ENCODE measurements at regions not wholly inside any gene's neighbourhood (a gene's known extent, or its start where the extent isn't known, plus 50 kb on each side); places are given as distances from the start of the nearest gene placed in this dataset.

DNA sequence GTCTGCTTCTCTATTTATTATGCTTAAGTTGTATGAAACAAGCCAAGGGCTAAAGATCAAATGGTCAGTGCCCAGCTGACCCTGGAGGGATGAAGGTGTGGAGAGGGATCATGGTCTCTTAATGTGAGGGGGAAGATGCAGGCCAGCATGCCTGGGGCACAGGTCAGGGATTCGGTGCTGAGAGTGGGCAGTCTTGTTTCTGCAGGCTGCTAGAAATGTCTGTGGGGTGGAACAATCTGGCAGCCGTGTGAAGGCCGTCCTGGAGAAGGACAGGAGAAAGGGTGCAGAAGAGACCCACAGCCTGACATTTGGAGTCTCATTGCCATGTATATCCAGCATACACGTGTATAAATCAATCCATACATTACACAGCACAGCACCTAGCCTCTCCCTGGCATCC is 258.3 kb upstream of the MOCS1 start:
- no peak for DNase-seq

DNA sequence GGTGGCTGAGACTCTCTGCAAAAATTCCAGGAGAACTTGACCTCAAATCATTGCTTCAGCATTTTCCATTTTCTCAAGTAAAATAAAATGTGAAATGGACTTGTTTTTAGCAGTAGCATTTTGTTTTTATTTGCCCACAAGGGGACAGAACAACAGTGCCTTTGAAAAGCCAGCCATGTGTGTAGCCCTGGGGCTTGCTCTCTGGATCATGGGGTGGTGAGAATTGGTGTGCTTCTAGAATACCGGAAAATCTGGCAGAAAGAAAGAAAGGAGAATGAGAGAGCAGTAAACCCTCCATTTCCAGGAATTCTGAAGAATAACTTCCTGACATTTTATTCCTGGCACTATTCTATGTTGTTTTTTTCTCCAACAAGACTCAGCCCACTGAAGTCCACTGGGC is 254.7 kb upstream of the MOCS1 start:
- DNase-seq: no peak

DNA sequence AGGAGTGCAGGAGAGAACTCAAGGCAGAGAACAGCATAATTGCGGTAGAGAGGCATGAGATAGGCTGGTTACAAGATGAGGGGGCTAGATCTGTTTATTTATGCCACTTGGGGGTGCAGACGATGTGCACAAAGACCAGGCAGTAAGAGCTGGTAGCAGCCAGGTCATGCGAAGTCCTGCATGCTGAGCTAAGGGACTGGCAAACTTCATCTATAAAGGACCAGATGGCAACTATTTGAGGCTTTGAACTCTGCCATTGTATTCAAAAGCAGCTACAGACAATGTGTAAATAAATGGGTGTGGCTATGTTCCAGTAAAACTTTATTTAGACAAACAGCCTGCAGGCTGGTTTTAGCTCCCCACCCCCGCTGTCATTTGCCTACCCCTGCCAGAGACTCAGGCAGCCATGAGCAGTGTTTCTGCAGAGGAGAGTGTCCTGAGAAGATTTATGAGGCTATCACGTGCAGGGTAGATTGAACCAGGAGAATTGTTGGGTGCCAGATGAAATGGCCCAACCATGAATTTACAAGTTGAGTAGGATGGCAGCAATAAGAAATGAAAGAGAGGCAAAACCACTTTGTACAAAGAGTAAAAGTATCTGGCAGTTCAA is 253.4 kb upstream of the MOCS1 start:
- DNase-seq: no peak

DNA sequence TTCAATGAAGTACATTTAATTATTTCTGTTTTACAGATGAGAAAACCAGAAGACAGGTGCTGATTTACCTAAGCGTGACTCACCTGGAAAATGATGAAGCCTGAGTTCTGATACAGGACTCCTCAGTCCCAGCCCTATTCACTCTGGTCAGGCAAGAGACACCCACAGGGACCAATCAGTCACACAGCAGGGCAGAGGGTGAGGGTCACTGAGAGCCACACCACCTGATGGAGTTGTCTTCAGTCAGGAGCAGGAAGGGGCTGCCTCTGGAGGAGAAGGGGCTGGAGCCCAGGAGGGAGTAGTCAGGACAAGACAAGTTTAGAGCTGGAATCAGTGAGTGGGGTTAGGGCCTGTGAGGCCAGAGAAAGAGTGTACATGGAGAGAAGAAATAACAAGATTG is 251.2 kb upstream of the MOCS1 start:
- DNase-seq: no peak

DNA sequence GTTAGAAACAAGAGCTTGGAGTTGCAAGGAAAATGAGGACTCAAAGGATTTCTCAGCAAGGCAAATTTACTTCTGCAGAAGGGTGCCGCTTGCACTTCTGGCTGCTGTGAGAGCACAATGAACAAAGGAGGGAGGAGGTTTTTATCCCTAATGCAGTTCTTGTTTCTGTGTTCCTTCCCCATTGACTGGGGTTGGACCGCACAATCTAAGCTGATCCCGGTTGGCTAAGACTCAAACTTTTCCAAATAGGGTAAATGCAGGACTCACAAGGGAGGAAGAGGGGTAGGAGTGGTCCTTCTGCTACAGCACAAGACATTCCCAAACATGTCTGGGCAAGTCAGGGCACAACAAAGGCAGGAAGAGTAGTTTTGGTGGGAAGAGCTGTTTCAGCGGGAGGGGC is 249.6 kb upstream of the MOCS1 start:
- no peak for DNase-seq

DNA sequence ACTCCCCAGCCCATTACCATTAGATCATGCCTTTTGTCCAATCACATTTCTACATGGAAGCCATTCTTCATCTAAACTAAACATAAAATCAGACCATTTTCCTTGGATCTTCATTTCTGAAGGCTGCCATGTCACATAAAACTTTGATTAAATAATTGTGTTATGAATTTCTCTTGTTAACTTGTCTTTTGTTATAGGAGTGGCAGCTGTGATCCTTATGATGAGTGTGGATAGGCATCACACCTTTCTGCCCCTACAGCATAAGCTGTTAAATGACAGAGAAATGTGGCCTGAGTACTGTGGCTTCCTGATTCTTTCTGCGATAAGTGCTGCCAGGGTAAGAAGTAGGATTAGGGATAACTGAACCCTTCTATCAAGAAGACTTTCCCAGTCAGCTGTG is 247.1 kb upstream of the MOCS1 start:
- DNase-seq: no peak

DNA sequence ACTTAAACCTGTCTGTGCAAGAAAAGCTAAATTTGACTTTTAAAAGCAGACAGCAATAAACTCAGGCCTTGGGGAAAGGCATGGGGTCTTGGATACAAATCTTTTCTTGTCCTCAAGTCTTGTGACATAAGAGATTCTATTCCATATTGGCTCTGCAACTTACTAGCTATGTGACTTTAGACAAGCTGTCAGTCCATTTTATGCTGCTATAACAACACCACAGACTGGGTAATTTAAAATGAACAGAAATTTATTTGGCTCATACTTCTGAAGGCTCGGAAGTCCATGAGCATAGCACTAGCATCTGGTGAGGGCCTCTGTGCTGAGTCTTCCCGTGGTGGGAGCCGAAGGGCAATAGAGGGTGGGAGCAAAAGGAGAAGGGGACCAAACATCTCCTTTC is 246.0 kb upstream of the MOCS1 start:
- DNase-seq: no peak

DNA sequence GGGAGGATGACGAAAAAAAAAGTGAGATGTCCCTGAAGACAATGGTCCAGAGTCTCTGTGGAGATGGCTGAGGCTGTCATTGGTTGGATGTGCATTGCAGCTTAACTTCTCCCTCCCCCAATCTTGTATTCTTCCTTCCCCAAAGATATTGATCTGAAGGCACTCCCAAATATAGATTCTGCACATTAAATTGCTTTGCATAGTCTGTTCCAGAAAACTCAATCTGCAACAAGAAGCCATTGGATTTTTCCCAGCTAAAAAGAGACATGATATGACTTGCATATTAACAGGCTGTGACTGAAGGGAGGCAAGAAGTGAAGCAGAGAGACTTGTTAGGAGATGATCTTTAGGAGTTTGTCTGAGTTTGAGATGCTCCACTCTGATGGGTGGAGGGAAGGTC is 245.2 kb upstream of the MOCS1 start:
- no peak for DNase-seq

DNA sequence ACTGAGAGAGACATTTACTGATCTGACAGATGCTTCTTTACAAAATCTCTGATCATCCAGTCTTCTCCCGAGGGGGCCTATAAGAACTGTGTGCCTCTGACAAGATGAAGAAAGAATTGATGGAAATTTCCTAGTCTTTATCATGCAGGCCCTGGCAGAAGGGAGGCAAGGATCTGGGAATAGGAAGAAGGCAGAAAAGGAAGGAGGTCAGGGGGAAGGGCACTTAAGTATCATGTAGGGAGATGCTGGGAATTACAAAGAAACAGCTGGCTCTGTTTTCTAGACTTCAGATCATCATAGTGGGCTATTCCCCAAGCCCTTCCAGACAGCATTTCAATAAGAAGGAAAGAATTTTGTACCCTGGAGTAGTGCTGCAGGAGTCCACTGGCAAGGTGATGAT is 243.3 kb upstream of the MOCS1 start:
- no peak for DNase-seq

DNA sequence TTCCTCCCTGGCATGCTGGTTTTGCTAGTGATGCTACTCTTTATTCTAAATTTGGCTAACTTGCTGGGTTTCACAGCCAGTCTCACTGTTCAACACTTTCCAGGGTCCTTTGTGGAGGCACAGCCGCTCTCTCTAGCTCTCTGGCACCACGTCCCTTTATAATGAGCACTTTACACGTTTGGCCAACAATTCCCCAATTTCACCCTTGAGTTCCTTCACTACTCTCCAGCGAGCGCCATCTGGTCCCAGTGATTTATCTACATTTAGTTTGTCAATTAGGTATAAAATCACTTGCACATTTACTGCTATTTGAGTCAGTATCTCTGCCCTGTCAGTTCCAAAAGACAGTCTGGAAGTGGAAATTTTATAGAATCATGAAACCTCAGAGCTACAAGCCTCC is 241.9 kb upstream of the MOCS1 start:
- no peak for DNase-seq

DNA sequence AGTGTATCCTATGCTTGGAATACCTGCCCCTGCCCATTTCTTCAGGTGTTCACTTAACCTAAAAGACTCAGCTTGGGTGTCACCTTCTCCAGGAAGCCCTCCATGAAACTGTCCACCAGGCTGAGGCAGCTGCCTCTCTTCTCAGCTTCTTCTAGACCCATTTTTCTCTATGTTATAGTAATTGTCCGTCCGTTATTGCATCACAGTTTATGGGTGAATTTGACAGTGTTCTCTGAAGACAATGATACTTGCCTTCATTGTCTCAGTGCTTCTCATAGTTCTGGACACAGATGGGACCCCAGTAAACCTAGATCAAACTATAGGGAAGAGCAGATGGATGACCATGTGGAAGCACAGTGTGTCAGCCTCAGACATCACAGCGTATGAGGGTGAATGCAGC is 238.0 kb upstream of the MOCS1 start:
- DNase-seq: no peak

DNA sequence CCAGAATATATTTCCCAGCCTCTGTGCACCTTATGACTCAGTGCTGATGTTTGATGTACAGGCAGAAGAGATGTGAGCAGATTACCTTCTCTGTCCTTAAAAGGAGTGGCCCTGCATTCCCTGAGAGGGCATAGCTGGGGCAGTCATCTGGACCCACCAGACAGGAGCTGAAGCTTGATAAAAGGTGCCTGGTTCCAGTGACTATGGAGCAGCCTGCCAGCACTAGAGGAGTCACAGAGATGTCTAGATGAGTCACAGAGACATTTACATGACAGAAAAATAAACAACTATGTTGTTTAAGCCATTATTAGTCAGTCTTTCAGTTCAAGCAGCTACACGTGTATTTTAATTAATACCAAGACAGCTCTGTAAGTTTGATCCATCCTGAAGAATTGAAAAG is 237.1 kb upstream of the MOCS1 start:
- DNase-seq: peak; percentile 10

DNA sequence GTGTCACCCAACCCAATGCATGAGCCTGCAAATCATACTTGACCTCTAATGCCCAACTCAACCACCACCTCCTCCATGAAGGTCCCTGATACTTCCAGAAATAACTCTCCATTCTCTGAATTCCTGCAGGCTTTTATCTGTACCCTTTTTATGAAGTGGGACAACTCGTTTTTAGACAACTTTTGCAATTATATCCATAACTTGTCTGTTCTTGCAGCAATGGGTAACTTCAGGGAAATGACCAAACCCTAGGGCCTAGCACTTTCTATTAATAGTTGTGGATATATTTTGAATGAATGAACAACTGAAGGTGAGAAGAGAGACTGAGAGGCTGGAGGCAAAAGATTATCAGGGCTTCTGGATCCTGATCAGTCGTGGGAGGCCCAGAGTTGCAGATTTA is 236.6 kb upstream of the MOCS1 start:
- DNase-seq: no peak

DNA sequence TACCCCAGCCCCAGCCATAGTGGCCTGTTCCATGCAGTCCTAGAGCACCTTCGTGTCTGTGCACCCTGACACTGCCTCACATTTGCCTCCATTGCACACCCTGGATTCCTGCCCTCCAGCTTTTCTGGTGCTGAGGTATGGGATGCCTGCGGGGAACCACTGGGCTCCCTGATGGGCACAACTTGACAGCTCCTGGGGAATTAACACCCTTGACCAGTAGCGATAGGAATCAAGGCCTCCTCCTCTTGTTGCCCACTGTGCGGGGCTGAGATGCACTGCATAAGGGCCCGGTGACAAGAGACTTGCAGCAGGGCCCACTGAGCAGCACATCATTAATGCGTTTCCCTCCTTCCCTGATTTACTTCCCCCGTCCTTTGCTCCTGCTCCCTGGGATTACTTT is 235.6 kb upstream of the MOCS1 start:
- no peak for DNase-seq

DNA sequence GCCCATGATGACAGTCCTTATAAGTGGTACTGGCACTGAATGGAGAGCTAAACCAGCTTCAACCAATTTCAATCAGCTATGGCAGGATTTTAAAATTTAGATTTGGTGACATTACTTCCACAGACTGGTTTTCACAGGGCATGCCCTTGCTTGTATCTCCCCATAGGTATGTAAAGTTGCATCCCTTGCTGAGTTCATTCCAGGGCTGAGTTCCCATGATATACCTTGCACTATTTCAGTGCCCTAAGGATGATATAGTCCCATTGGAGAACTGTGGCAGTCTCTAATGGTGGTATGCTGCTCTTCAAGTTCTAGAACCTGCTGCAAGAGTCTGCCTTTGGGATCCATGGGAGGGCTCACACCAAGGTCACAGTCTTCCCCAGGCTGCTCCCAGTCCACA is 232.7 kb upstream of the MOCS1 start:
- no peak for DNase-seq

DNA sequence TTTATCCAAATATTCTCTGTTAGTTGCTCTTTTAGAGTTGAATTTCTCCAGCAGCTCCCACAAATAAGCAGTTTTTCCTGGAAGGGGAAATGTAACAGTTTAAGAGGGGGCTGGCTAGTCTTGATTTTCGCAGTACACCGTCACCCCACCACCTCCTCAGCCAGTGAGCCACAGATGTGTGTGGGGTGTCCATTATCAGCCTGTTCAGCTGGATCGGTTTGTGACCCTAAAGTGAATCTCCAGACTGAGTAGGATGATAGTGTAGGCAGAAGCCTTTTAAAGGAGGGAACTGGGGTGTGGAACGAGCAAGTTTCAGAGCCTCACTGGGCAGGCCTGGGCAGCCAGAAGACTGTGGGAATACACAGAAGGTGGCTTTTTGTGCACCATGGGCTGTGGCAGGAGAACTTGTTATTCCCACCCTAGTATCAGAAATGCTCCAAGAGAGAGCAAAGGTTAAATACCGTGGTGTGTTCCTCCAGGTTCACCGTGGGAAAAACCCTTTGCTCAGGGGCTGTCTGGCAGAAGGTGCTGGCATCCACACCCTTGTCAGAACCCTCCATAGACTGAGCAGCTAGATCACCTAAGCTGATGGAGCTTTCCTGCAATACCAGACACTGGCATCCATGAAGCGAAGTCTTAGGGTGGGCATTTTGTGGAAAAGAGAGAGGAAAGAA is 230.9 kb upstream of the MOCS1 start:
- DNase-seq: no peak

DNA sequence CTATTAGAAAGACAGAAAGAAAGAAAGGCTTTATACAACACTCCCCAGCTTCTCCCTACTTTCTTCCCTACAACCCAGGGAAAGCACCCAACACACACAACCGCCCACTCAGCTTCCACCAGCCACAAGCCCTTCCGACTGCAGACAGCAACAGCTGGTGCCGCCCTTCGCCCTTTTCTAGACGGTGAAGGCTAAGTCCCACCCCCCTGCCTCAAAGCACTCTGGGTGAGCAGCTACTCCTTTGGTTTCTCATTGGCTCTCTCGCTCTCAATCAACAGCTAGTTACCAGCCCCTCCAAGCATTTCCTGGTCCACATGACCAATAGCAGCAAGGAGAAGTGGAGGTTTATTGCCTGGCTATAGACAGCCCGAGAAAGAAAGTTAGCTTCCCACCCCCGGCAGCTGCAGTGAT is 230.1 kb upstream of the MOCS1 start:
- no peak for DNase-seq

DNA sequence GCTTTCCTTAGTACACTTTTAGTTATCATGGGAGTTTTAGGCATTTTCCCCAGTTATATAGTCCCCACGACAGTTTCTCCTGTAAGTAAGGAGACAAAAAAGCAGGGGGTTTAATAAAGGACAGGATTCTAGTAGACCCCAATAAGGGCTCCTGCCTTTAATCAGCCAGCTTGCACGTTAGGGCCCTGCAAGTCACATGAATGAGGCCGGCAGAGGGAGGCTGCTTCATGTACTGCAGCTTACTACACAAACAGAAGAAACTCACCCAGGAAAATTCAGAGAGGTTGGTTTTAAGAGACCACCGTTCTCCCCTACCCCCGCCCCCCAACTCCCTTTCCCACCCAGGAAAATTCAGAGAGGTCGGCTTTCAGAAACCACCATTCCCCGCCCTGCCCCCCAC is 229.7 kb upstream of the MOCS1 start:
- DNase-seq: no peak

DNA sequence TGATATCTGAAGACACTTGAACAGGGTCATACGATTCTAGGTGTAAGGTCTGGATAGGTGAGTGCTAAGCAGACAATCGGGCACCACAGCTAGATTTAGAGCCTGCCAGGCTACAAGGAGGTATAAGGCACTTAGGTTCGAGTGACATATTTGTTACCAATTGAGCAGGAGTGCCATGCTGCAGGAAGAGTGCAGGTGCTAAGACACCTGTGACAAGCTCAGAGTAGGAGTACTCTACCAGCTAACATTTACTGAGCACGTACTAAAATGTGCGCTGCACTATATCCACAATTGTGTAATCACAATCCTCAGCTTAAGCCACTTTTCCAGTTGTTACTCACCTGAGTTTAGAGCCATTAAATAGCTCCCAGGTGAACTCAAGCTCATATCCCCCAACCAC is 227.8 kb upstream of the MOCS1 start:
- DNase-seq: no peak

DNA sequence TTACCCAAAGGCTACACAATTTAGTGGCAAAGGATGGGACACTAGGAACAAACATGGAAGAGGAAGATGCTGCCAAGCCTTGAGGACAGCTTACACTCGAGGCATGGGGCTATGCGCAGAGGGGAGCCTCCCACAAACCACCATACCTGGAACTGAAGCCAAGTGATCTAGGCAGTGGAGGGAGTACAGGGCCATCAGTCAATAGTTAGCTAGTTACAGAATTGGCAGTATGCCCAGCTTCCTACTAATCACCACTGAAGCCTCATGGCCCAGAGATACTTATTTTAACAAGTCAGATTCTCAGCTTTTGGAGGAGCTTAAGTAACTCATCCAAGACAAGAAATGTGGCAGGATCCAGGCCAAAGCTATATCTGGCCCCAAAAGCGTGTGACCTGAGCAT is 226.6 kb upstream of the MOCS1 start:
- peak; percentile 51 for DNase-seq

DNA sequence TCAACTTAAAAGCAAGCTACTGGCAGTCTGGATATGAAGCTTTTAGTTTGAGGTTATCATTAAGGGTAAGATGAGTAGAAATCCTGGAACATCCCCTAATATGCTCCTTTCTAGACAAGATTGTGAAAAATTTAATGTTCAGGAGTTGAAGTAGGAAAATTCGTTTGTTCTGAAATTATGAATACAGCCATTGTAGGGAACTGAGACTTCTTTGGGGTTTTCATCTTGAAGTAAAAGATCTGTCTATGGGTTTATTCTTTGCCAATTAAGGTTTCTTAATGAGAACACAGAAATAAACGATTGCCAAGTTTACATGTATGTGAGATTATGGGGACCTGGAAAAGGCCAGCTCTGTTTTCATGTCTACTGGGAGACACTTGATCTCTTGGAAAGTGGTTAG is 225.6 kb upstream of the MOCS1 start:
- DNase-seq: no peak

DNA sequence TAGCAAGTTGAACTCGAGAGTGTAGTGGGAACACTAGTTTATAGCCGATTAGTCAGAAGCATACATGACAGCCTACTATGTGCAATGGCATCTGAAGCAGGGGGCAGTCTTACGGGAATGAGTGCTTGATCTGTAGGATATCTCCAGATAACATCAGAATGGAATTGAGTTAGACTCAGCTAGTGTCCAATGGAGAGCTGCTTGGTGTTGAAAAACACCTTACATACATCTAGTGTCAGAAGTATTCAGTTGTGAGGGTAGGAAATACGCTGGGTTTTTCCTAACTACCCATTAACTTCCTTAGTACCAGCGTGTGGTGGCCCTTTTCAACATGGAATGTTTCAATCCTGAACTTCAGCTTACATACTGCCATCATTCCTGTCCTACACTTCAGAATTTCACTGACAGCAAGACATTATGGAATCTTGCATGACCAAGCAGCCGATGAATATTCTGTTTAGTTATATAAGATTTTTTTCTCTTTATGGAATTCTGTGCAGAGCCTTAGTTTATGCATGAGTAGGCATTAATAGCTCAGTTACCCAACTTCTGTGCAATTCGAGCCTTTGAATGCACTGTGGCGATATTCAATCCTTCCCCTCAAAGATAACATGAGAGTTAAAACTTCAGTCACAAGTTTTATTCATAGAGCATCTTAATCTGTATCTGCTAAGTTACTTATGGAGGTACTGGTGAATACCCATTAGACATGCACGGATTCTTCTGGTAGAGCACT is 218.6 kb upstream of the MOCS1 start:
- DNase-seq: no peak

DNA sequence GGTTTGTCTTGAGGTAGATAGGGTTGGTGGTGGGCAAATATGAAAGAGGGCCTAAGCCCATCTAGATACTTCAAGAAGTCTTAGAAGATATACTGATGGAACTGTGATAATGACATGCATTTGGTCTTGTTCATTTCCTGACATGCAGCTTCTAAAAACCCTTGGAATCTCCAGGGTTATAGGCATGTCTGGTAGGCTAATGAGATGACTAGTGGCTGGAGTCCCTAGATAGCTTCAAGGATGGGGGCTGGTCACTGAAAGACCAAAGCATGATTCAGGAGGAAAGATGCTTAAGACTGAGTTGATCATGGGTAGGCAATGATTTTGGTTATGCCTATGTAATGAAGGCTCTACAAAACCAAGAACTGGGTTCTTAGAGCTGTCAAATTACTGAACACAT is 217.9 kb upstream of the MOCS1 start:
- no peak for DNase-seq

DNA sequence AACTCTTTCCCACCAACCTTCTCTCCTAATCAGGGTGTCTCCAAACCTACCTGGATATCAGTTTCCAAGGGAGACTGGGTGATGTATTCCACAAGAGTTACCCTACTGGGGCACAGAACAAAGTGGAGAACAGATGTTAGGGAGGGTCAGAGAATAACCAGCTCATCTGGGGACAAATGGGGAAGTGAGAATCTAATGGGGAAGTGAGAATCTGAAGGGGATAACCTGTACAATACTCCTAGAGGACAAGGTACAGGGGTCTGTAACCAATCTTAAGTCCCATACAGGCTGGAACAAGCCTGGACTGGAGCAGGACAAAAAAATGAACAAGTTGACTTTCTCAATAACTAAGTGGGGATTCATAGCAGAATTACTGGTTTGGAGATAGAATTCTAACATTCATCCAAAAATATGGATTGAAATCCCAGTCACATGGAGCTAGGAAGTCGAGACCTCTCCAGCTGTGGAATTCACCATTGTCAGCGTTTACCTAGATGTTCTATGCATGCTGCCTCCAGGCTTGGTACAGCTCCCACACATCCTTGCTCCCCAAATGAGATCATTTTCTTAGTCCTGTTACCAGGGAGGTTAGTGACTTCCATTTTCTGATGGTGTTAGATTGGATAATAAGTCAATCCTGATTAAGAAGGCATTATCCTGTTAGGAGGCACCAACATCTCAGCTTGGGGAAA is 214.8 kb upstream of the MOCS1 start:
- DNase-seq: no peak
